Suppressor macrophage treated with lipopolysaccharide for 4 hours (primary cell): ENCODE measurements at regions not wholly inside any gene's neighbourhood (a gene's known extent, or its start where the extent isn't known, plus 50 kb on each side); places are given as distances from the start of the nearest gene placed in this dataset.

Source experiments
- DNase-seq: peaks from one replicate; pipeline ENCODE4 v3.0.0-alpha.2; 2020

DNA sequence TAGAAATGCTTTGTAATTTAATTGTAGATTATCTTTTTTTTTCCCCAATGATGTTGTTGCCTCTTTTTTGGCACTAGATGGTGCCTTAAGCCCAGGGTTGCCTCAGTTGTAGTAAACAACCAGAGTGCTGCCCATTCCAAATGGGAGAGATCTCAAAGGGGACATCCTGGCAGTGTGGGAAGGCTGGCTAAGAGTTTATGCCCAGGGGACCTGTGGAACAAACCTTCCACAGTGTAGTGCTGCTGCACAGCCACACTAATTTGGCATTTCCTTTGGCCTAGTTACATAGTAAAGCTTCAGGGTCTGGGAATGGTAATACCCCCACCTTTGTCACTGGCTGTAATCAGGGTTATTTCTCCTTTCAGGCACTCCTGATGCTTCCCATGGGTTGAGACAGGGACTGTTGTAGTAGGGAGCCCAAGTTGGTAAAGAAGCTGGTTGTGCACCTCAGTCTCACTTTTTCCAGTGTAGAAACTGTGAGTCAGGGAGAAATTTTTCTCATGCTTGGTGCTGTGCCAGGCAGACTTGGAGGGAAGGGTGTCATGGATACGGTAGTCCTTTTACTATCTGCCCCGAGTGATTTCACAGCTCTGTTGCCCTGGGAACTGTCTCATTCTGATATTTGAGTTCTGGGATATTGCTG, 177.8 kb upstream of the ECI2 start:
- DNase-seq, result peak; percentile 41

- DNase-seq, result no peak
Measured at GRCh38 chr6:4311976-4312860, 176.8 kb upstream of the ECI2 start.

DNA sequence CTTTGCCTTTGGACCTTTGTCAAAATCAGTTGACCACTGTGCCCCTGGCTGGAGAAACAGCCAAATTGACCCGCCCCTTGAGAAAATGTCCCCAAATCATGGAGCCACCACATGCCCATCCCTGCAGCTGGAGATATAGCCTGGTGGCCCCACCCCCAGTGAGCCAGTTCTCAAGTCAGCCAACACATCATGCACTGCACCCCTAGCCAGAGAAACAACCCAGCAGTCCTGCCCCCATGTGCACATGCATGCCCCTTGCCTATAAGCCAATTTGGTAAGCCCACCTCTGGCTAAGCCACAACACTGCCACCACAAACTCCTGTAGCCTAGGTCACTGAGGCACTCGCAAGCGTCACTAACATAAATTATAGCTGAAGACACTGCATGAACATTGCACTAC, 174.2 kb upstream of the ECI2 start:
- DNase-seq, result no peak

GRCh38 chr6:4308364-4308763, 173.0 kb upstream of the ECI2 start:
- no peak for DNase-seq

GRCh38 chr6:4304927-4305455, 169.6 kb upstream of the ECI2 start:
- no peak for DNase-seq

- DNase-seq, result peak; percentile 81
Measured at GRCh38 chr6:4303638-4304037, 168.3 kb upstream of the ECI2 start.

DNA sequence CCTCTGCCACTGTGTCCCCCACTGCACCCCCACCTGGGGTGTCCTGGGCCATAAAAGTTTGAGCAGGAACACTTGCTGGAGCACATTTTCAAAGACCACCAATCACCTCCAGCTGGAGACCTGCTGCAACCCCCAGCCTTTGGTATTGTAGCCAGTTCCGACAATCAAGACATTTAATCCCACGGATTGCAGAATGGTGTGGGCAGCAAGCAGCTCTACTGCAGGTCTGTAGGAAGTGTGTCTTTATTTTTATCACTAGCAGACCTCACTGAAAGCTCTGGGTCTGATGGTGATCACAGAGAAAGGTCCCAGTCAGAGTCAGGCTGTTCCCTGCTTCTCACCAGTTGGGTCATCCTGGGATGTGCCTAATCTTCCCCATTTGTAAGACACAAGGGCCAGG, 167.1 kb upstream of the ECI2 start:
- DNase-seq, result no peak

GRCh38 chr6:4301871-4302270, 166.5 kb upstream of the ECI2 start:
- peak; percentile 66 for DNase-seq

DNA sequence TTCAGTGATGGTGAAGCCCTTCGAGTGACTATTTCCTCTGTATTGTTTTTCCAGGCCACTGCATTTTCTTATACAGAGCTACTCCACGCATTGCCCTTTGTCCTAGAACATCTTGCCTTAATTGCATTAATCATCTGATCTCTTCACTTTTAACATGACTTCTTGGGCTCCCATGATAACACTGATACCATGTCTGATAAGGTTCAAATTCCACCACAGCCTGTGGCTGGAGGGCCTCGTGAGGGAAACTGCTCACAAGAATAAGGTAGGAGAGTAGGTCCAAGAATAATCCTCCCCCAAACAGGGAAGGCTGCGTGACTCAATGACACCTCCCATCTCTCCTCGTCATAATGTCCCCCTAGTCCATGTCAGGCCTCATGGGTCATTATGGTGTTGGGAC, 165.5 kb upstream of the ECI2 start:
- DNase-seq, result no peak

DNA sequence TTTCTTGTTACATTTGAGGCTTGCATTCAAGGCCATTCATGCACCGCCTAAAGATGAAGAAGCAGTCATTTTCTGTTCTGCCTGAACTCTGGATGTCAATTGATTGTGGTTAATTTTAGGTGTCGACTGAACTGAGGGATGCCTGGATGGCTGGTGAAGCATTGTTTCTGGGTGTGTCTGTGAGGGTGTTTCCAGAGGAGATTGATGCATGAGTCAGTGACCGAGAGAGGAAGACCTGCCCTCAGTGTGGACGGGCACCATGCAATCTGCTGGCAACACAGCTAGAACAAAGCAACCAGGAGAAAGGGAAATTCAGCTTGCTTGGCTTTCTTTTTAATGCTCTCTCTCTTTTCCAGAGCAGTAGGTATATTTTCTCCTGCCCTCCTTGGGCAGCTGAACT, 164.1 kb upstream of the ECI2 start:
- peak; percentile 28 for DNase-seq

DNA sequence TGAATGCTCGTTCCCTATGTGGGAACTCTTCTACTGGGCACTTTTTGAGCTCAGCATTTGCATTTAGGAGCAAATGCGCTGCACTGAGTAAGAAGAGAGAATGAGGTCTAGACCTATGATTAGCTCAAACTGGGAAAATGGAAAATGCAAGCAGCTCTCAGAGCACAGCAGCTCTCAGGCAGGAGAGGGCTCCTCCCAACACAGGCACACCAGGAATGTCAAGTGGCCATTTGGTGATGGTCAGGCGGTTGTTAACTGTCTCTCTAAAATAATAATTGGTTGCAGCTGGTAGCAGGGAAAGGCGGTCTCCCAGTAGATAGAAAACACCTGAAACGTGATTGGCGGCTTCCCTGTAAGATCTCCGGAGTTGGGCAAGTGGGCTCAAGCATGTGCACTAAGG, 162.0 kb upstream of the ECI2 start:
- no peak for DNase-seq

GRCh38 chr6:4296552-4296951, 161.2 kb upstream of the ECI2 start:
- no peak for DNase-seq

DNA sequence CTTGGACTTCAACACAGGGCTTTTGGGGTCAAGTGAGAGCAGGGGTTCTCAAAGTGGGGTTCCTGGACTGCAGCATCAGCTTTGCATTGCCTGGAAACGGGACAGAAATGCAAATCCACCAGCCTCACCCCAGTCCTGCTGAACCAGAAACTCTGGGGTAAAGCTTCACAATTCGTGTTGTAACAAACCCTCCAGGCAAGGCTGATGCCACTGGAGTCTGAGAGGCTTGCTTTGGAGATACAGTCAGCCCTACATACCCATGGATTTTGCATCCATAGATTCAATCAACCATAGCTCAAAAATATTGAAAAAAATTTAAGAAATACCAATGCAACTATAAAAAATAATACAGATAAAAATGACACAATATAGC, 160.4 kb upstream of the ECI2 start:
- no peak for DNase-seq

GRCh38 chr6:4295058-4295782, 159.8 kb upstream of the ECI2 start:
- no peak for DNase-seq

DNA sequence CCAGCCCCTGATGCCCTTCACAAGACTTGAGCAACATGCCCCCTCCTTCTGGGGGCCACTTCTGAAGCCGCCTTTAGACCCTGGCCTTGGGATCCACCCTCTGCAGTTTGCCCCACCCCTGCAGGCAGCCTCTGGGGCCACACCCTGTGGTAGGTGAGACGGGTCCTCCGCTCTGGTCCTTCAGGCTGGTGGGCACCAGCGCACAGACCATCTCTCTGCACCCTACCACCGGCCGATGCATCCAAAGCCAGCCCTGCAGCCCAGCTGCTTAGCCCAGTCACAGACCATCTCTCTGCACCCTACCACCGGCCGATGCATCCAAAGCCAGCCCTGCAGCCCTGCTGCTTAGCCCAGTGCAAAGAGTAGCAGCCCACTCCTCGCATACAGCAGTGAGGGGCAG, 159.3 kb upstream of the ECI2 start:
- DNase-seq, result no peak

DNA sequence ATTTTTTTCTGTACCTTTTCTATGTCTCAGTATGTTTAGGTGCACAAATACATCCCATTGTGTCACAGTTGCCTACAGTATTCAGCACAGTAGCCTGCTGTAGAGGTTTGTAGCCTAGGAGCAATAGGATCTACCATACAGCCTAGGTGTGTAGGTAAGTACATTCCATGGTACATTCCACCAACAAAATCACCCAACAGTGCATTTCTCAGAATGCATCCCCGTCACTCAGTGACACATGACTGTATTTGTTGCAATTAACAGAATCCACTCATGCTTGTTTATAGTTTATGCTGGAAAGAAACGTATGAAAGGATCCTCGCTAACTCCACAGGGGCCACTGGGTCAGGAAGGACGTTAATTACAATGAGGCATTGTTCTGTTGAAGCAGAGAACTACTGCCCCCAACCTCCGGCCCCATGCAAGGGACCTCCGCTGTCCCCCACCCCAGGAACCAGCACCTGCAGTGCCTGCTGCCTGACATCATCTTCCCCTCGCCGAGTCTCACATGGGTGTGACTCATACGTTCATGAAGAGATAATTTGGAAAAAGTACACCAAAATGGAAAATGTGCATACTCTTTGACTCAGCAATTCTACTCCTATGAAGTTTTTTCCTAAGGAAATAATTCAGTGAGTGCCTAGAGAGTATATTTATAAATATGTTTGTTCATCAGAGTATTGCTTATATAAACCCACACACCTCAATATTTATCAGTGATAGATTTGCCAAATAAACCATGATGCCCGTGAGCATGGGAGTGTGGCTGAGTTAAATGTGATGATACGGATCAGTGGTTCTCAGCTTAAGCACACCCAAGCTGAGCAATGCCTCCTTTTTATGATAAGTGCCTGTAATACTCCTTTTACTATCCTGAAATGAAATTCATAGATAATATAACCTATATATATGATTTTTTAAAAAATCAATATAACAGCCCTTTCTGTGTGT, 156.4 kb upstream of the ECI2 start:
- no peak for DNase-seq

GRCh38 chr6:4289770-4290320, 154.5 kb upstream of the ECI2 start:
- no peak for DNase-seq

GRCh38 chr6:4287811-4288244, 152.5 kb upstream of the ECI2 start:
- DNase-seq, result no peak

GRCh38 chr6:4287372-4287771, 152.0 kb upstream of the ECI2 start:
- DNase-seq, result no peak

GRCh38 chr6:4282926-4283325, 147.6 kb upstream of the ECI2 start:
- DNase-seq, result no peak

DNA sequence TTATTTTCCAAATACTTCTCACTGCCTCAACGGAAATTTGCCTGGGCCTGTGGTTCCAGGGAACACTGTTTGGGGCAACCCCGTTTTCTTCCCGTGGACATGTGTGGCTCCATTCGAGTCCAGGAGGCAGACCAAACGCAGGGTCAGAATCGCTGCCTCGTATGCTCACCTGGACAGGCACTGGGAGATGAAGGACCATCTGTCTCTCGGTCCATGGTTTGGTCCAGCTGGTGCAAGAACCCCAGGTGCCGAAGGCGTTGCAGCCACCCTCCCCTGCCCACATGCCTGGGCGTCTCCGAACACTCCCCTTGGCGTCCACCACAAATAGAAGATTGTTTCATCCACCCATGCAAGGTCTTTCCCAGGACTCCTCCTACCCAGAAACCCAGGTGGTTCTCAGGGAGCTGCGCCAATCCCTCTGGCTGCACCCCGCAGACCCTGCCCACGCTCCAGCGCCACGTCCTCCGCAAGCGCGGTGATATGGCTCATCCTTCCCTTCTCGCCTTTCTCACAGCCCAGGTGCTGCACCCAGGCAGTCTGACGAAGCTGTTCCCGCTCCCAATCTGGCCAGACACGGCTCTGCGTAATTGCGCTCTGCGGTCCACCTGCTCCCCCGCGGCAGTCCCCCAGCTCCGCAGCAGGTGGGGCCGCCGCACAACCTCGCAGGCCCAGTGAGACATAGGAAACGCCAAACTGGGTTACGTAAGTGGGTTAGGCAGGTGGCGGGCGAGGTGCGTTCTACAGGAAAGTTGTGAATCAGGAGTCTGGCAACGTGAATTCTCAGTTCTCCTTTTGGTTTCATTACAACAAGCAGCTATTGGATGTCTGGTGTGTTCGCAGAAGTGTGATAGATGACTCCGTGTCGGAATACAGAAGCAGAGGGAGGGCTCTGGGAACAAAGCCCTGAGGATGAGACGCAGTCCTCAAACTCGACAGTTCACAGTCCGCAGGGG, 146.2 kb upstream of the ECI2 start:
- peak; percentile 50 for DNase-seq
